Transverse colon (tissue), 4 donors: ENCODE measurements at regions not wholly inside any gene's neighbourhood (a gene's known extent, or its start where the extent isn't known, plus 50 kb on each side); places are given as distances from the start of the nearest gene placed in this dataset.

ENCODE experiments used
- CTCF ChIP-seq, 5 experiments: fragments of 200-600 bp in 3 of 5; fragments of 450-650 bp in 2 of 5; sonication (generic) in 3 of 5; IDR thresholded peaks; 1 replicate in 2 of 5; 2 replicates in 3 of 5; pipeline ENCODE4 v1.5.1; 2016 to 2017; ENCODE audit warnings: antibody characterized with exemption in 5 of 5, inconsistent platforms in 3 of 5, mild to moderate bottlenecking in 2 of 5, moderate library complexity in 1 of 5
- POLR2AphosphoS5 ChIP-seq, 3 donors: sonication (generic); formaldehyde crosslinking; IDR thresholded peaks; one replicate each; pipeline ENCODE4 v1.6.1; 2016; ENCODE audit warnings: antibody characterized with exemption in 3 of 3

DNA sequence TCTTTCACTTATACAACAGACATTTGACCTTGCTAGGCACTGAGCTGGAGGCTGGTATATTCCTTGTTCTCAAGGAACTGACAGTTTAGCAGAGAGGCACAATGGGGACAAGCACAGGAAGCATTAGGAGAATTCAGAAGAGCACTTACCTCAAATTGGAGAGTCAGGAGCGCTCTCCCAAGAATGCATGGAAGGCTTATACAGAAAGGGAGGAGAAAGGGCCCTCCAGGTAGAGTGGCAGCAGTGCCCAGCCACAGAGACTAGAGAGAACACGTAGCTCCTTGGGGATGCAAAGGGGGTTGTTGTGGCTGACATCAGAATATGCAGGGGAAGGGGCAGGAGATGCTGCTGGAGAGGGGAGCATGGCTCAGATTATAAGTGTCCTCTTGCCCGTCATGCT is 78.2 kb upstream of the MKLN1 start:
- TF ChIP-seq CTCF (IDR thresholded peaks at IDR 0.05) (no peak), POLR2AphosphoS5 (IDR thresholded peaks at IDR 0.05) (no peak)
